HT1080 (cell line): ENCODE measurements at regions not wholly inside any gene's neighbourhood (a gene's known extent, or its start where the extent isn't known, plus 50 kb on each side); places are given as distances from the start of the nearest gene placed in this dataset.
A peak's percentile ranks its signal among the peaks of the same experiment; 100 is the strongest.
"Not testable (repeated sequence)": the region's sequence is repeated elsewhere in the genome, so short reads cannot be mapped to it uniquely, and the experiment has no call there.

Experiments
- DNase-seq: peaks from one replicate; pipeline ENCODE4 v3.0.0-alpha.2; 2015; ENCODE audit warnings: low read depth

GRCh38 chr12:74676955-74677354 lies 139.3 kb downstream of the ATXN7L3B start:
- DNase-seq: not testable (repeated sequence)

DNA sequence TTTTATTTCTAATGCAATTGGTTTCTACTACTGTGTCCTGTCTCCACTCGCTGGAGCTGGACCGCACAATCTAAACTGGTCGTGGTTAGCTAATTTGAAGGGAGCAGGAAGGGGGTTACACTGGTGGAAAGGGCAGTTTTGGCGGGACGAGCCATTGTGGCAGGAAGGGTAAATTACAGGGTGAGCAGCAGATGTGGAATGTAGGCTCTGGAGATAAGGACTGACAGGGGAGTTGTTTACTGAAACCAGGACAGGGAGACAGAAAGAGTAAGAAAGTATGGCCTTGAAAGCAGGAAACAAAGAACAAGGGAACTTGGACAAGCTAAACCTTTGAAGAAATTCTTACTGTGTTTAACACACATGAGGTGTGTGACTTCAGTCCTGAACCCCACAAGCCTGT lies 147.8 kb downstream of the ATXN7L3B start:
- peak; percentile 7 for DNase-seq

- DNase-seq: peak; percentile 54
Measured at GRCh38 chr12:74689071-74689655, 151.5 kb downstream of the ATXN7L3B start.

DNA sequence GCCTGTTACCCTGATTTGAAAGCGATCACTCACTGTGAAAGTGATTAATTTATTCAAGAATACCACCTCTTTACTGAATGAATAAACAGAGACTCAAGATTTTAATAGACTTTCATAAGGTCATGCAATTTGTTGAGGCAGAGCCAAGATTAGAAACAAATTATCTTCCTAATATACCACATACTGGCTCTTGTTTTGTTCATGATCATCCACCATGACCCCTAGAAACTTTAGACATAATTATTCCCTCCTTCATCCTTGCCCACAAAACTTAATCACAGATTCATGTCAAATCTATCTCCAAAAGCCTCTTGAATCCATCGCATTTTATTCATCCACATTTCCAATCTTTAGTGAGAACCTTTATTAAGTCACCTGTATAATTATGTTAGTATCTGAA lies 152.3 kb downstream of the ATXN7L3B start:
- no peak for DNase-seq

GRCh38 chr12:74719447-74719846 lies 181.8 kb downstream of the ATXN7L3B start:
- DNase-seq: no peak

DNA sequence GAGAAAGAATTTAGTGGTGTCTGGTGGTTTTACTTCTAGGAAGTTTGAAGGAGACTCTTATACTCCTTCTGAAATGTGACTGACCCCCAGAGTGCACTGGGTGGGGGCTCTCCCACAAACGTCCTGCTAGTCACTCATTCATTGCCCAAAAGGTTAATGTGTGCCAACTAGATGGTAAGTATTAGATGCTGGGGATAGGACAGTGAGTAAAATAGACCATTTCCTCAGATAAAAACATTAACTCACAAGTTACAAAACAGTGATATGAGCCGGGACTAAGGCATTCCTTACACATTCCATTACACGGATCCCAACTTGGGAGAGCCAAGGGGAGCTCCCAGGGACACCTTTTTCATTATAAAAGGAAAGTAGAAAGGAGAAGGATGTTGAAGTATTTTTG lies 185.1 kb downstream of the ATXN7L3B start:
- DNase-seq: no peak

DNA sequence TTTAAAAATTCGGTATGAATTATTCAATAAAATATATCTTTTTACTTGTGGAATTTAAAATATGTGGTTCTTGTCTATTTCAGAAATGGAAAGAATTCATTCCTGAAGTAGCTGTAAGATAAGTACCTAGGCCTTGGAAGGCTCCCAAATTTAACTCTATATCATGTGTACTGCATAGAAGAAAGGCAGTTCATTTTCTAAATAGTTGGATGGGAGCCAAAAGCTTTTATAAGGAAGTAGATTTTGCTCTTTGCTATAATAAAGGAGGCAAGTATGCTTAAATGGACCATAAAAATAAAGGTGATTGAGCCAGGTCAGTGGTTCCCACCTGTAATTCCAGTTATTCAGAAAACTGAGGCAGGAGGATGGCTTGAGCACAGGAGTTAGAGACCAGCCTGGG lies 187.5 kb downstream of the ATXN7L3B start:
- DNase-seq: no peak

DNA sequence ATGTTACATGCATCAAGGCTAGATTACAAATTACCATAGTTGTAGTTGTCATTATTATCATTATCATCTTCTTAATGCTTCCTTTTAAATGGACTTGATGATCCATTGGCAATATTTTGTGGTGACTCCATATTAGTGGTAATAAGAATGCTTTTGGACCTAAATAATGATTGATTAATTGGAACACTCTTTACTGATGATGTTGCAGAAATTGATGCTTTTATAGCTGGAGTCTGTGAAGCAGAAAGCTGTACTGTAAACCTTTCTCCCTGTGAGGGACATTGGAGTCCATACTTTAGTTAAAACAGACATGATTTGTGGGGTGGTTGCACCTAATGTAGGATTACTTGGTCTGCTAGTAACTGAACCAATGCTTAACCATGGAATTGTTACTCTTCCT lies 190.4 kb downstream of the ATXN7L3B start:
- no peak for DNase-seq

DNA sequence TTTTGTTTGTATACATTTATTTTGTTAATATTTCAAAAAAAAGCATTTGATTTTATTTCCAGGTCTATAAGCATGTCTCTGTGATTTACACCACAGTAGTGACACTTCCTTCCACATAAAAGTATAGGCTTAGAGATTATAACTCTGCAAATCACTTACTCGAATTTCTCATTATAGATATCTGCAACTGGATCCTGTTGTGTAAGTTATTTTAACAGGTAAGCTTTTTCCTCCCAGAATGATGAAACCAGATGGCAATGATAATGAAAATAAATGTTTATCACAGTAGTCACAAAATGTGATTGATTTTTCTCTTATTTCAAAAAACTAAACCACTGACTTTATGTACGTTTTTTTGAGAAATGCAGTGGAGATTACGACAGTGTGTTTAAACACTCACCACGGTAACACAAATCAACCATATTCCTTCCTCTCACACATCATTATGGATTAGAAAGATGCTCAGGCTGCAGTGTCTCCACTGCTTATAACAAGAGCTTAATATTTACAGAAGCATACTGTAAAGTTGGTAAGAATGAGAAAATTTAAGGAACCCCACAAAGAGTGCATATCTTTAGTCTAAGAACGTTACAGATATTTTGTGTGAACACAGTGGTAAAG lies 194.6 kb downstream of the ATXN7L3B start:
- no peak for DNase-seq

GRCh38 chr12:74732826-74733225 lies 195.2 kb downstream of the ATXN7L3B start:
- DNase-seq: no peak

DNA sequence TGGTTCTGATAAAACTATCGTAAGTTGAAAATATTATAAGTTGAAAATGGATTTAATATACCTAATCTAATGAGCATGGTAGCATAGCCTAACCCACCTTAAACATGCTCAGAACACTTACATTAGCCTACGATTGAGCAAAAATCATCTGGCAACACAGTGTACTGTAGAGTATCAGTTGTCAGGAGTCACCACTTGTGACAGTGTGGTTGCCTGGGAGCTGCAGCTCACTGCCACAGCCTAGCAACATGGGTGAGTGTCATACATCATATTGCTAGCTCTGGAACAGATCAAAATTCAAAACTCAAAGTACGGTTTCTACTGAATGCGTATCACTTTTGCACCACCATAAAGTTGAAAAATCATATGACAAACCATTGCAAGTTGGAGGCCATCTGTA lies 203.5 kb downstream of the ATXN7L3B start:
- DNase-seq: no peak

DNA sequence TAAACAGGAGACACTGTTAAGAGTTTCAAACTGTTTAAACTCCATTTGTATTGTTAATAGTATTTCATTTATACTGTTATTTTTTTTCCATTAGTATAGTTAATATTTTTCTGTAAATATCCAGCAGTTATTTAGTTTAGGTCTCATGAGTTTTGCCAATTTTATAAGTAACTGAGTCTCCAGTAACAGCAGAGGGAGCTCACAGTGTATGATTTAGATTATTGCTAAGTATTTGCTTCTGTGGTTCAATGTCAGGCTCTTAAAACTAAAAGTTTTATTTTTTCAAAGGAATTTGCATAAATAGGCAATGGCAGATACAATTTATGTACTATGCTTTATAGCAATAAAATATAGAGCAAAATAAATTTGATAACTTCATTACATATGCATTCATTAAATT lies 209.7 kb downstream of the ATXN7L3B start:
- peak; percentile 7 for DNase-seq

- DNase-seq: no peak
Measured at GRCh38 chr12:74751441-74751840, 213.8 kb downstream of the ATXN7L3B start.

DNA sequence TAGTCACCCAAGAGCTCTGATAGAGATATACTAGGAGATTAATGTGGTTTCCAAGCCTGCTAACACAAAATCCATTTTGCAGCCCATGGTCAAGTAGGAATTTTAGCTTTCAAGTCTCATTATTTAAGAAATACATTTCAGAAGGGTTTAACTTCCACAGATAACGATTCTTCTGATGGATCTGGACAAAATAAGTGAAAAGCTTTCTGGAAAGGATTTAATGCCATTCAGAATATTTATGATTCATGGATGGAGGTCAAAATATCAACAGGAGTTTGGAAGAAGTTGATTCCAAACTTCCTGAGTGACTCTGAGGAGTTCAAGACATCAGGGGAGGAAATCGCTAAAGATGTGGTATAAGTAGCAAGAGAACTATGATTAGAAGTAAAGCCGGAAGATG lies 214.6 kb downstream of the ATXN7L3B start:
- no peak for DNase-seq

DNA sequence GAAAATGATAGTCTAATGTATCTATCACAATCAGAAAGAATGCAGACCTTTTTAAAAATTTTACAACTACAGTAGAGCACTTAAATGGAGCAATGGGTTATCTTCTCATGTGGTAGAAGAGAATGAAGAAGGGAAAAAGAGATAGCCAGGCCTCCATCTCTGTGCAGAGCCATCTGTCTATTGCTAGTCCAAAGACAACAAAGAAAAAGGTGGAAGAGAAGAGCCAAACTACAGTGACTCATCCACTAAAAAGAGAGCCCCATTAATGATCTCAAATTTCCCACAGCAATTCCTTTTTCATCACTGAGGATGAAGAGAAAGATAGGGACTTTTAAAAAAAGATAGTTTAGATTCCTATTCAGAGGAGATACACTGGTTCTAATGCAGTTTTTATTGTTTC lies 232.9 kb downstream of the ATXN7L3B start:
- DNase-seq: peak; percentile 13

- DNase-seq: no peak
Measured at GRCh38 chr12:74775276-74775675, 237.6 kb downstream of the ATXN7L3B start.

DNA sequence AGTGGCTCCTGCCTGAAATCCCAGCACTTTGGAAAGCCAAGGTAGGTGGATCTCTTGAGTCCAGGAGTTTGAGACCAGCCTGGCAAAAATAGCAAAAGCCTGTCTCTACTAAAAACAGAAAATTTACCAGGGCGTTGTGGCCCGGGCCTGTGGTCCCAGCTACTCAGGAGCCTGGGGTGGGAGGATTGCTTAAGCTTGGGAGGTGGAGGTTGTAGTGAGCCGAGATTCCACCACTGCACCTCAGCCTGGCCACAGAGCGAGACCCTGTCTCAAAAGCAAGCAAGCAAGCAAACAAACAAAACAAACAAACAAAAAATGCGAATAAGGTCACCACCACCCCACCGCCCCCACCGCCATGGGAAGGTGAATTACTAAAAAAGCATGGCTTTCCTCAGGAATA lies 238.7 kb downstream of the ATXN7L3B start:
- no peak for DNase-seq

GRCh38 chr12:74780182-74780849 lies 242.7 kb downstream of the ATXN7L3B start:
- DNase-seq: peak; percentile 86

GRCh38 chr12:74780850-74781241 lies 243.2 kb downstream of the ATXN7L3B start:
- peak; percentile 67 for DNase-seq

- peak; percentile 14 for DNase-seq
Measured at GRCh38 chr12:74781991-74782485, 244.4 kb downstream of the ATXN7L3B start.

GRCh38 chr12:74790931-74791330 lies 253.3 kb downstream of the ATXN7L3B start:
- no peak for DNase-seq

- no peak for DNase-seq
Measured at GRCh38 chr12:74791365-74791764, 253.7 kb downstream of the ATXN7L3B start.

DNA sequence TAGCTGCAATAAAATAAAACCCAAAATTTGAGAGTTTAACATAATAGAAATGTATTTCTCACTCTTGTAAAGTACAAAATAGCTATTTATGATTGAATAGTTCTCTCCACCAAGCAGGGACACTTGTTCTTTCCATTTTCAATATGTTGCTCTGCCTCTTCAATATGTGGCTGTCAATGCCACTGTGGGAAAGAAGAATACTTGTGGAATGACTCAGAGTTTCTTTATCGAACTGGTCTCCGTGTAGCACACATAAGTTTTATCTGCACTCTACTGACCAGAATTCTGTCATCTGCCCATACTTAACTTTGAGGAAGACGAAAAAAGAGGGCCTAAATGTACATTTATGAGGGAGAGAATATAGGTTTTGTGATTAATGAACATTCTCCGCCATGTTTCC lies 256.9 kb downstream of the ATXN7L3B start:
- DNase-seq: peak; percentile 59
